Right ventricle myocardium inferior (tissue), 1 donor: ENCODE measurements at regions not wholly inside any gene's neighbourhood (a gene's known extent, or its start where the extent isn't known, plus 50 kb on each side); places are given as distances from the start of the nearest gene placed in this dataset.

ENCODE experiments used
- ATAC-seq: fragments of 200-7000 bp; cut with Tn5 transposase; one replicate; pipeline ENCODE4 v1.9.1; 2020; ENCODE audit warnings: mild to moderate bottlenecking, moderate library complexity
- DNase-seq: peaks from one replicate; pipeline ENCODE4 v3.0.0; 2021; ENCODE audit errors: missing footprints
- intact Hi-C: fragments of 100-400 bp; cut with DNase I; formaldehyde crosslinking; loops from one replicate; pipeline ENCODE4 v1.11.0; 2022
- donor health status: DM: no; HTN: yes; CAD: no; lungs with severe emphysema.

DNA sequence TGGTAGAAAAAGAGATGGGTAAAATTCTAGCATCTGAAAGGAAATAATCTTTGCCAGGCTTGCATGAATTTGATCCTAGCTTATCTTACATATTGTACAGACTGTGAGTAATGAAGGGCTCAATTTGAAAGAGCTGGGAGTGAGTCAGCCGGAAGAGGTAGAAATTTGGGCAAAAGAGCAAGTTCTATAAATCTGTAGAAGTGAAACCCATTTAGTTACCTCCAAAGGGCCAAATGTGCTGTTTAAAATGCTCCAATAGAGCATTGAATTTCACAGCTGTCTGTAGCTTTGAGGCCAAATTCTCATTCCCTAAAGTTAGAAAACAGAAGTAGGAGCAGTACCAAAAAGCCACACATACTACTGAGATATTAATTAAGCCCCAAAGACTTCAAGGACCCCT, 466.1 kb downstream of the BTBD3 start:
- ATAC-seq = peak; percentile 37
- intact Hi-C loops = no loop called here
- no peak for DNase-seq

DNA sequence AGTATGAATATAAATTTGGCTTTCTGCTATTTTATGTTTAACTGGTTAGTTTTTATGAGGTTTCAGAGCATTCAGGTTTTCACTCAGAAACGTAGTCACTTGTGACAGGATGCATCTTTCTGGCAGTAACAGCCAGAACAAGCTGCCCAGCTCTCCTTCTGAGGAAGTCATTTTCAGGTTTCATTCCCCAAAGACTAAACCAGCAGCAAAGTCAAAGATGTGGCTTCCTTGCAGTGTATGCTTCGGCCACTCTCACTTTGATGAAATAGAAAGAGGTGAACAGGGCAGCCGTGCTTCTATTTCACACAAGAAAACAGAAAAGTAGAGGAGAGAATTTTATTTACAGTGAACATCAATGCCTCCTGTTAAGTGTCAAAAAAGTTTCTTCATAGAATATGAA, 469.1 kb downstream of the BTBD3 start:
- DNase-seq = no peak
- intact Hi-C loops = no loop called here

GRCh38 chr20:12391099-12391498, 473.4 kb downstream of the BTBD3 start:
- intact Hi-C loops = no loop called here
- DNase-seq (no peak), ATAC-seq (no peak)

More for the DNA sequence above, 469.1 kb downstream of the BTBD3 start:
- no peak for ATAC-seq

- ATAC-seq (no peak), DNase-seq (no peak)
- intact Hi-C loops = no loop called here
Observed at GRCh38 chr20:12394786-12395185, 477.1 kb downstream of the BTBD3 start.

DNA sequence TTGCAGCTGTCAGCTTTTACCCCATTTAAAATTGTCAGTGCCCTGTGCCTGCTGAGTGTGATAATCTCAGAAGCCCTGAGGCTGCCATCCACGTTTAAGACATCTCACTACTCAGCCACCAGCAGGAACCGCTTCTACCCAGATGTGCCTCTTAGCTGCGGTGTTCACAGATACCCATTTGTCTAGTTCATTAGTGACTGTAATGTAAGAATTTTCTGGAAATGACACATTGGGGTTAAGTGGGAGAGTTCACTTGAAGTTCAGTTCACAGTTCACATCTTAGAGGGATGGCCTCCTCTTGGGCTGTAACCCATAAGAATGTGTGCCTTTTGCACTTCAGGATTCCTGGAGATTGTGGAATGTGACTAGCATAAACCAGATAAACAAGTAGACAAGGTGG, 477.7 kb downstream of the BTBD3 start:
- intact Hi-C loops = no loop called here
- ATAC-seq = no peak
- no peak for DNase-seq

- intact Hi-C loops = no loop called here
- ATAC-seq = no peak
- no peak for DNase-seq
Observed at GRCh38 chr20:12395760-12396159, 478.1 kb downstream of the BTBD3 start.

GRCh38 chr20:12399110-12399836, 481.6 kb downstream of the BTBD3 start:
- intact Hi-C loops = no loop called here
- ATAC-seq (no peak), DNase-seq (no peak)

GRCh38 chr20:12404941-12405340, 487.2 kb downstream of the BTBD3 start:
- intact Hi-C loops = no loop called here
- DNase-seq = no peak
- no peak for ATAC-seq

GRCh38 chr20:12406978-12407377, 489.3 kb downstream of the BTBD3 start:
- DNase-seq = no peak
- intact Hi-C loops = no loop called here
- ATAC-seq = no peak

- intact Hi-C loops = no loop called here
- no peak for ATAC-seq
- no peak for DNase-seq
Observed at GRCh38 chr20:12409501-12409900, 491.8 kb downstream of the BTBD3 start.

DNA sequence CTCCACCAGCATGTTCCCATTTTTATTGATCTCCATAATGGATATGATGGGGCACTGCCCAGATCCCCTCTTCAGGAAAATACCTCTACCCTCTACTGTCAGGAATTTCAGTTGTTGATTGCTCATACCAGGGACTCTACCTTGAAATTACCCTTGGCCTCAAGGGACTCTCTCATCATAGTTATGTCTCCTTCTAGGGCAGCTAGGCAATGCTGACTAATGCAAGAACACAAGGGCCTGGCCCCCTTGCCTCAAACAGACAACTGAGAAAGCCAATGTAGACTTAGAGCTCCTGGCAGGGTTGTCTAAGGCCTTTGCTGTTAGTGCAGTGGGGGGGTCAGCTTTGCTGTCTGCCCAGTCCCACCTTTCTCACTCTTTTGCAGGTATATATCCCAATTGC, 493.1 kb downstream of the BTBD3 start:
- no peak for DNase-seq
- ATAC-seq = no peak
- intact Hi-C loops = no loop called here

- intact Hi-C loops = no loop called here
- ATAC-seq = no peak
Observed at GRCh38 chr20:12411246-12411940, 493.7 kb downstream of the BTBD3 start.

DNA sequence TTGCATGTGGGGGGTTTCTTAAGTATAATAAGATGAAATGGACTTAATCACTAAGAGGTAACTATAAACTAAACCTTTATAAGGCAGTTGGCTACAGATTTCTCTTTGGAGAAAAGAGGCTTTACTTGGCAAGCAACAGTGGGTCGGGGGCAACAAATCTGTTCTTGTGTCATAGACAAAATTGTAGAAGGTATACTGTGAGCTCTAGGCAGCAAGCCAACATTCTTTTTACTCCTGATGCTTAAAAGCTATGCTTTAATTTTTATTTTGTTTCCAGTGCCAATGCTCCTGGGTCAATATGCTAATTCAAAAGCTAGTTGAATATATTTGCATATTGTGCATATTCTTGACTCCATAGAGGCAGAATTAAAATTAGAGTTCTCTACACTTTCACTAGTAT, 495.4 kb downstream of the BTBD3 start:
- DNase-seq (no peak), ATAC-seq (no peak)
- intact Hi-C loops = no loop called here

More at GRCh38 chr20:12411246-12411940, 493.7 kb downstream of the BTBD3 start:
- no peak for DNase-seq

DNA sequence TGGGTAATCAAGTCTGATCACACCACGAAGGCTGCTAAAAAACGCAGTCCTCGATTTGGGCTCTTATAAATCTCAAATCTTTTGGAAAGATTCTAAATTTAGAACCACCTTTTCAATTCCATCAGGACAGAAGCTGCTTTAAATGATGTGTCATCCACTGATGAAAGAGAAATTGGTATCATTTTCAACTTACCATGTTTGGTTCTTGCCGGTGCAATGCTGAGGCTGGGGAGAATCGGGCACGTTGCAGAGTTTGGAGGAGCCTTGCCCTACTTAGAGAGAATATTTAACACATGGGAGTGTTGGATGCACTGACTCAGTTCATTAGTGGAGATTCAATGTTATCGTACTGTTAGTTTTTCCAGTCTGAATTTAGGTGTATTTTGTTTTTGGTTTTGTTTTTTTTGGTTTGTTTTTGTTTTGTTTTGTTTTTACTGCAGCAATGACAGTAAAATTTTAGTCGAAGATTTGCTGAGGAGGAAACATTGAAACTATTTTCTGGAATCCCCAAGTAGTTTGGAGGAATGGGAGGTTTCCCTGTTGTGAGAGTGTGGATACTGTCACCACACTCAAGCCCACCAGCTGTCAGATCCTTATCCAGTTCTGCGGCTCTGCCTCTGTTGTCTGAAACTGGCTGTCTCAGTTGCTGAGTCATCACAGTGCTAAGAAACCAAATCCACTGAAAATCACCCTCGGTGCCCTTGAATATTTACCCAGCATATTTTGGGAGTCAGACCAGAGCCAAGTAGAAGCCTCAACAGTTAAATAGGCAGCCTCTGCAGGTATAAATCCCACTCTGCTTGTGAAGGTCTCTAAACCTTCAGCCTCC, 497.0 kb downstream of the BTBD3 start:
- no peak for DNase-seq
- intact Hi-C loops = no loop called here
- ATAC-seq = peak; percentile 28

DNA sequence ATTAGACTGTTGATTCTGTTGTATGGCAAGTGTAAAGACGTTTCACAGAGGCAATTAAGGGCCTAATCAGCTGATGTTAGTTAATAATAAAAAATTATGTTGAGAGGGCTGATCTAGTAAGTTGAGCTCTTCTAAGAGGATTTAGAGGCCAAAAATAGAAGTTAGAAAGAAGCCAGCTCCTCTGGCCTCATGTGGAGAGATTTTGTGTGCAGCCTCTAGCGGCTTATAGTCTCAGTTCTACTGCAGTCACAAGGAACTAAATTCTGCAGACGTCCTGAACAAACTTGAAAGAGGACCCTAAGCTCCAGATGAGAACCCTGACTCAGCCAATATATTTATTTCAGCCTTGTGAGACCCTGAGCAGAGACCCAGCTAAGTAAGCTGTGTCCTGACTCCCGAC, 498.6 kb downstream of the BTBD3 start:
- intact Hi-C loops = no loop called here
- DNase-seq = no peak
- ATAC-seq = no peak

- DNase-seq (no peak), ATAC-seq (no peak)
- intact Hi-C loops = no loop called here
Observed at GRCh38 chr20:12433724-12434123, 516.0 kb downstream of the BTBD3 start.

DNA sequence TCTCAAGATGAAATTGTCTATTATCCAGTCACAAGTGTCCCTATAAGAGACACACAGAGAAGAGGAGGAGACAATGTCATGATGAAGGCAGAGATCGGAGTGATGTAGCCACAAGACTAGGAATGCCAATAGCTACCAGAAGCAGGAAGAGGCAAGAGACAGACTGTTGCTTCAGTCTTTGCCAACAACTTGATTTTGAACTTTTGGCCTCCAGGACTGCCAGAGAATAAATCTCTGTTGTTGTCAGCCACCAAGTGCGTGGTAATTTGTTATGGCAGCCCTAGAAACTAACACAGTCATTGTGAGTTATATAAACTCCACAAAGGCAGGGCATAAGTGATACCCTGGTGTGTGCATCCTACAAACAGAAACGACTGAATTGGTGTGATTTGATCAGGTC, 517.0 kb downstream of the BTBD3 start:
- ATAC-seq (no peak), DNase-seq (no peak)
- intact Hi-C loops = no loop called here

- intact Hi-C loops = no loop called here
- ATAC-seq = no peak
- no peak for DNase-seq
Observed at GRCh38 chr20:12435268-12435667, 517.6 kb downstream of the BTBD3 start.

DNA sequence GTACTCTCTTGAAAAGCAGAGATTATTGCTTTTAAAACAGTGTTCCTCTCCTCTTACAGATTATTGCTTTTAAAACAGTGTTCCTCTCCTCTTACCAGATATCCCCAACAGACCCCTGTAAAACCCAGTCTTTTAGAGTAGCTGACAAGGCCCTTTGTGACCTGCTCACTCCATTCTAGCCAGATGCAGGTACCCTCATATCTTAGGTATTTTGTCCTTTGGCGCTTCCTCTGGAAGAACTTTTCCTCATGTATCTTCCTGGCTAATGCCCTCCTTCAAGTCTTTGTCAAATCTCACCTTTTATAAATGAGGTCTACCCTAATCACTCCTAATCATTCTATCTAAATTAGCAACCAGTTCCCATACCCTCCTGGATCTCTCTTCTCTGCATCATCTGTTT, 536.0 kb downstream of the BTBD3 start:
- DNase-seq = no peak
- intact Hi-C loops = no loop called here
- no peak for ATAC-seq

DNA sequence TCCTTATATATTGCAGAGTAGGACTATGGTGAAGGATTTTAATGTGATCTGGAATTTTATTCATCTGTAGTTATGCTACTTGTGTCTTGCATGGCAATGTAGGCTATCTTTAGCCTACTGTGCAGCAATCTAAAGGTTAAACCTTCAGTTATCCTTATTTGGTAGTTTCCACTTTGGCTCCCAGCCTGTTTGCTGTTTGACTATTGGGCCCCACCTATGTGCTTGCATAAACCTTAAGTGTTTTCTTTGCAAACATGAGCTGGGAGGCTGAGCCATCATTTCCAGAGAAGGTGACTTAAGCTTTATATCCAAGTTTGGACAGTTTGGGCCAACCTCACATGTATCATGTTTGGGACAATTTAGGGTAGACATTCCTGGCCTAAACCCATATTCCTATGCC, 537.5 kb downstream of the BTBD3 start:
- DNase-seq (no peak), ATAC-seq (no peak)
- intact Hi-C loops = no loop called here
